ENCODE measurements at regions not wholly inside any gene's neighbourhood (a gene's known extent, or its start where the extent isn't known, plus 50 kb on each side); places are given as distances from the start of the nearest gene placed in this dataset.
"Not testable (repeated sequence)": the region's sequence is repeated elsewhere in the genome, so short reads cannot be mapped to it uniquely, and the experiment has no call there.

- H3K27me3 Mint-ChIP-seq (ENCODE audit: low read depth); H3K4me3 Mint-ChIP-seq; POLR2A ChIA-PET; DNase-seq (ENCODE audit: low spot score); CTCF ChIA-PET; H3K9me3 Mint-ChIP-seq; H3K36me3 Mint-ChIP-seq; ATAC-seq; H3K27ac Mint-ChIP-seq: not testable (repeated sequence)
- H3K4me1 Mint-ChIP-seq, result peaks cover 31% of the 10 kb centered on the region
Observed at GRCh38 chr3:125838857-125839256, 130.1 kb upstream of the ROPN1B start.

GRCh38 chr3:125840465-125840864 is 128.5 kb upstream of the ROPN1B start:
- H3K36me3 Mint-ChIP-seq; H3K27ac Mint-ChIP-seq; CTCF ChIA-PET; POLR2A ChIA-PET; H3K4me3 Mint-ChIP-seq; DNase-seq (ENCODE audit: low spot score); ATAC-seq; H3K27me3 Mint-ChIP-seq (ENCODE audit: low read depth): not testable (repeated sequence)
- H3K9me3 Mint-ChIP-seq, result peaks cover 17% of the 10 kb centered on the region; the same call in 1 of the 2 replicates
- H3K4me1 Mint-ChIP-seq, result peaks cover 20% of the 10 kb centered on the region

GRCh38 chr3:125847966-125848365 is 121.0 kb upstream of the ROPN1B start:
- CTCF ChIA-PET; POLR2A ChIA-PET; H3K27me3 Mint-ChIP-seq (ENCODE audit: low read depth); H3K4me1 Mint-ChIP-seq; H3K27ac Mint-ChIP-seq; H3K4me3 Mint-ChIP-seq; DNase-seq (ENCODE audit: low spot score); ATAC-seq: not testable (repeated sequence)
- Mint-ChIP-seq H3K9me3 (peaks cover 46% of the 10 kb centered on the region), H3K36me3 (peaks cover 34% of the 10 kb centered on the region)

GRCh38 chr3:125855006-125855405 is 114.0 kb upstream of the ROPN1B start:
- H3K27ac Mint-ChIP-seq; ATAC-seq; H3K4me1 Mint-ChIP-seq; CTCF ChIA-PET; POLR2A ChIA-PET; H3K4me3 Mint-ChIP-seq; H3K27me3 Mint-ChIP-seq (ENCODE audit: low read depth); DNase-seq (ENCODE audit: low spot score): not testable (repeated sequence)
- peaks cover 33% of the 10 kb centered on the region for H3K36me3 Mint-ChIP-seq
- peaks cover 41% of the 10 kb centered on the region for H3K9me3 Mint-ChIP-seq

- POLR2A ChIA-PET; ATAC-seq; CTCF ChIA-PET; H3K27ac Mint-ChIP-seq; H3K27me3 Mint-ChIP-seq (ENCODE audit: low read depth); H3K4me3 Mint-ChIP-seq: not testable (repeated sequence)
- DNase-seq (ENCODE audit: low spot score), result peak; percentile 16
- peaks cover 21% of the 10 kb centered on the region for H3K36me3 Mint-ChIP-seq
- peaks cover 25% of the 10 kb centered on the region for H3K4me1 Mint-ChIP-seq
- H3K9me3 Mint-ChIP-seq, result peaks cover 23% of the 10 kb centered on the region
Observed at GRCh38 chr3:125860547-125860946, 108.4 kb upstream of the ROPN1B start.

- Mint-ChIP-seq H3K9me3 (peaks cover 26% of the 10 kb centered on the region), H3K36me3 (peaks cover 16% of the 10 kb centered on the region), H3K4me1 (peaks cover 27% of the 10 kb centered on the region), H3K27ac (peak overlapping the region; percentile 96), H3K4me3 (peak overlapping the region; percentile 29)
- H3K27me3 Mint-ChIP-seq (ENCODE audit: low read depth); ATAC-seq; CTCF ChIA-PET: not testable (repeated sequence)
- peak; percentile 40; the same call in 1 of the 2 replicates for TF ChIP-seq ZNF423 (CRISPR knock-in tag; IDR thresholded peaks at IDR 0.05)
- TF ChIP-seq GABPB1 (CRISPR knock-in tag; IDR thresholded peaks at IDR 0.05), result peak; percentile 92
- TF ChIP-seq ZBTB21 (CRISPR knock-in tag; IDR thresholded peaks at IDR 0.05; ENCODE audit: borderline replicate concordance), result peak; percentile 60; the same call in 1 of the 2 replicates
- POLR2A ChIA-PET, result interaction anchor here (0.6 kb wide), 1 partner anchor 33 kb away, joined by 4 read pairs; no protein-coding TSS in a partner anchor
- DNase-seq (ENCODE audit: low spot score), result peak; percentile 29
Observed at GRCh38 chr3:125862841-125863254, 106.1 kb upstream of the ROPN1B start.

GRCh38 chr3:125864532-125864931 is 104.4 kb upstream of the ROPN1B start:
- DNase-seq (ENCODE audit: low spot score); H3K27ac Mint-ChIP-seq; H3K4me3 Mint-ChIP-seq; CTCF ChIA-PET; ATAC-seq; H3K27me3 Mint-ChIP-seq (ENCODE audit: low read depth); POLR2A ChIA-PET: not testable (repeated sequence)
- peaks cover 16% of the 10 kb centered on the region for H3K36me3 Mint-ChIP-seq
- peaks cover 42% of the 10 kb centered on the region for H3K4me1 Mint-ChIP-seq
- peaks cover 26% of the 10 kb centered on the region for H3K9me3 Mint-ChIP-seq

GRCh38 chr3:125886006-125886405 is 83.0 kb upstream of the ROPN1B start:
- DNase-seq (ENCODE audit: low spot score); H3K4me3 Mint-ChIP-seq; POLR2A ChIA-PET; H3K27ac Mint-ChIP-seq; H3K4me1 Mint-ChIP-seq; H3K27me3 Mint-ChIP-seq (ENCODE audit: low read depth); ATAC-seq; CTCF ChIA-PET: not testable (repeated sequence)
- Mint-ChIP-seq H3K9me3 (peaks cover 58% of the 10 kb centered on the region), H3K36me3 (peaks cover 64% of the 10 kb centered on the region)

- peaks cover 17% of the 10 kb centered on the region for H3K36me3 Mint-ChIP-seq
- ATAC-seq; H3K4me1 Mint-ChIP-seq; CTCF ChIA-PET; H3K4me3 Mint-ChIP-seq; DNase-seq (ENCODE audit: low spot score); H3K27me3 Mint-ChIP-seq (ENCODE audit: low read depth); H3K27ac Mint-ChIP-seq; POLR2A ChIA-PET: not testable (repeated sequence)
- peaks cover 22% of the 10 kb centered on the region for H3K9me3 Mint-ChIP-seq
Observed at GRCh38 chr3:125899181-125899580, 69.8 kb upstream of the ROPN1B start.

GRCh38 chr3:125901473-125901872 is 67.5 kb upstream of the ROPN1B start:
- Mint-ChIP-seq H3K36me3 (peaks cover 25% of the 10 kb centered on the region), H3K9me3 (peaks cover 26% of the 10 kb centered on the region)
- POLR2A ChIA-PET; DNase-seq (ENCODE audit: low spot score); H3K27ac Mint-ChIP-seq; H3K27me3 Mint-ChIP-seq (ENCODE audit: low read depth); H3K4me3 Mint-ChIP-seq; H3K4me1 Mint-ChIP-seq; ATAC-seq; CTCF ChIA-PET: not testable (repeated sequence)

GRCh38 chr3:125903780-125904455 is 65.1 kb upstream of the ROPN1B start:
- H3K27me3 Mint-ChIP-seq (ENCODE audit: low read depth); H3K4me3 Mint-ChIP-seq; ATAC-seq; H3K27ac Mint-ChIP-seq; H3K4me1 Mint-ChIP-seq; CTCF ChIA-PET; POLR2A ChIA-PET; DNase-seq (ENCODE audit: low spot score): not testable (repeated sequence)
- Mint-ChIP-seq H3K36me3 (peaks cover 25% of the 10 kb centered on the region), H3K9me3 (peaks cover 26% of the 10 kb centered on the region)

GRCh38 chr3:125907279-125907678 is 61.7 kb upstream of the ROPN1B start:
- H3K4me3 Mint-ChIP-seq; CTCF ChIA-PET; H3K27ac Mint-ChIP-seq; H3K4me1 Mint-ChIP-seq; H3K27me3 Mint-ChIP-seq (ENCODE audit: low read depth); ATAC-seq; DNase-seq (ENCODE audit: low spot score); POLR2A ChIA-PET: not testable (repeated sequence)
- Mint-ChIP-seq H3K36me3 (peaks cover 16% of the 10 kb centered on the region), H3K9me3 (peaks cover 16% of the 10 kb centered on the region)
